Kidney epithelial cell (primary cell): ENCODE measurements at regions not wholly inside any gene's neighbourhood (a gene's known extent, or its start where the extent isn't known, plus 50 kb on each side); places are given as distances from the start of the nearest gene placed in this dataset.

Experiments used
- DNase-seq: peaks from one replicate; pipeline ENCODE4 v3.0.0-alpha.2; 2010; ENCODE audit warnings: low read depth
- H3K27me3 ChIP-seq: 2 replicates; pipeline ENCODE4 v1.6.0; 2011; ENCODE audit warnings: low read length; ENCODE audit not compliant: control insufficient read depth, insufficient read depth
- H3K36me3 ChIP-seq: 2 replicates; pipeline ENCODE4 v1.5.1; 2011; ENCODE audit warnings: low read length; ENCODE audit not compliant: control insufficient read depth, insufficient read depth
- H3K4me3 ChIP-seq: 2 replicates; pipeline ENCODE4 v1.5.1; 2011; ENCODE audit warnings: low read depth, mild to moderate bottlenecking, control low read depth, low read length
- TF ChIP-seq, protein P1 (sequence below): IDR thresholded peaks from 2 replicates; pipeline ENCODE4 v1.5.1; 2011; ENCODE audit warnings: mild to moderate bottlenecking, moderate library complexity, low read length, control low read depth, inconsistent platforms; ENCODE audit not compliant: insufficient read depth, poor library complexity, severe bottlenecking

DNA sequence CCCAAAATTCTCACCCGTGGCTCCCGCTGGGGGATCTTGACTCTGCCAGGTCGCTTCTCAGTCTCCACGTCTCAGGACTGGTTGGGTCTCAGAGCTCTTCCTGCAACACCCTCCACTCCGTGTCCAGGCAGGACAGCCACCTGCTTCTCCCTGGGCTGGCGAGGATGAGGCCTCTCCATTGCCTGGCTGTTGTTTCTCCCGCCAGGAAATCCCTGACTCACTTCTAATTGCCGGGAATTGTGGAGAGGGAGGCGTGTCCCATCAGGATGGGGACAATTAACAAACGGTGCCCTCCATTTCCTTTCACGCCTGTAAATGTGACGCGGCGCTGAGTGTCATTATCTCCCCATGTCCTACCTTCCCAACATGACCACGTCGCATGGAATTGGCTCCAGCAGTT is 204.5 kb downstream of the RBFOX3 start:
- TF ChIP-seq, protein P1, sequence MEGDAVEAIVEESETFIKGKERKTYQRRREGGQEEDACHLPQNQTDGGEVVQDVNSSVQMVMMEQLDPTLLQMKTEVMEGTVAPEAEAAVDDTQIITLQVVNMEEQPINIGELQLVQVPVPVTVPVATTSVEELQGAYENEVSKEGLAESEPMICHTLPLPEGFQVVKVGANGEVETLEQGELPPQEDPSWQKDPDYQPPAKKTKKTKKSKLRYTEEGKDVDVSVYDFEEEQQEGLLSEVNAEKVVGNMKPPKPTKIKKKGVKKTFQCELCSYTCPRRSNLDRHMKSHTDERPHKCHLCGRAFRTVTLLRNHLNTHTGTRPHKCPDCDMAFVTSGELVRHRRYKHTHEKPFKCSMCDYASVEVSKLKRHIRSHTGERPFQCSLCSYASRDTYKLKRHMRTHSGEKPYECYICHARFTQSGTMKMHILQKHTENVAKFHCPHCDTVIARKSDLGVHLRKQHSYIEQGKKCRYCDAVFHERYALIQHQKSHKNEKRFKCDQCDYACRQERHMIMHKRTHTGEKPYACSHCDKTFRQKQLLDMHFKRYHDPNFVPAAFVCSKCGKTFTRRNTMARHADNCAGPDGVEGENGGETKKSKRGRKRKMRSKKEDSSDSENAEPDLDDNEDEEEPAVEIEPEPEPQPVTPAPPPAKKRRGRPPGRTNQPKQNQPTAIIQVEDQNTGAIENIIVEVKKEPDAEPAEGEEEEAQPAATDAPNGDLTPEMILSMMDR, result no peak
- DNase-seq, result no peak
- Histone ChIP-seq H3K4me3 (no peak overlapping the region), H3K36me3 (no peaks in the 10 kb centered on the region), H3K27me3 (peaks cover 37% of the 10 kb centered on the region)

DNA sequence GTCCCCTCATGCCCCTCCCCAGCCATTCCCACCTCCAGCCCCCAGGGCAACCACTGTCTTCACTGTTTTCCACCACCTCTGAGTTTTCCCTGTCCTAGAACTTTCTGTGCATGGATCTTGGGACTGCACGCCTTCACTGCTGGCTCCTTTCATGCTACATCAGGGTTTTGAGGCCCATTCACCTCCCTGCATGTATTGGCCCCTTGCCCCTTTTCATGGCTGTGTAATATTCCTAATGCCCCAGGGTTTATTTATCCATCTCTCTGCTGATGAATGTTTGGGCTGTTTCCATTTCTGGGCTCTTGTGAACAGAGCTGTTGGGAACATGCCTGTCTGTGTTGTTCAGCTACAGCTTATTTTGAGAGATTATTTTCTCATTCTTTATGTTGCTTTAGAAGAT is 205.0 kb downstream of the RBFOX3 start:
- Histone ChIP-seq H3K36me3 (no peaks in the 10 kb centered on the region), H3K4me3 (no peak overlapping the region), H3K27me3 (peaks cover 39% of the 10 kb centered on the region)
- TF ChIP-seq, protein P1, result no peak
- DNase-seq, result no peak

DNA sequence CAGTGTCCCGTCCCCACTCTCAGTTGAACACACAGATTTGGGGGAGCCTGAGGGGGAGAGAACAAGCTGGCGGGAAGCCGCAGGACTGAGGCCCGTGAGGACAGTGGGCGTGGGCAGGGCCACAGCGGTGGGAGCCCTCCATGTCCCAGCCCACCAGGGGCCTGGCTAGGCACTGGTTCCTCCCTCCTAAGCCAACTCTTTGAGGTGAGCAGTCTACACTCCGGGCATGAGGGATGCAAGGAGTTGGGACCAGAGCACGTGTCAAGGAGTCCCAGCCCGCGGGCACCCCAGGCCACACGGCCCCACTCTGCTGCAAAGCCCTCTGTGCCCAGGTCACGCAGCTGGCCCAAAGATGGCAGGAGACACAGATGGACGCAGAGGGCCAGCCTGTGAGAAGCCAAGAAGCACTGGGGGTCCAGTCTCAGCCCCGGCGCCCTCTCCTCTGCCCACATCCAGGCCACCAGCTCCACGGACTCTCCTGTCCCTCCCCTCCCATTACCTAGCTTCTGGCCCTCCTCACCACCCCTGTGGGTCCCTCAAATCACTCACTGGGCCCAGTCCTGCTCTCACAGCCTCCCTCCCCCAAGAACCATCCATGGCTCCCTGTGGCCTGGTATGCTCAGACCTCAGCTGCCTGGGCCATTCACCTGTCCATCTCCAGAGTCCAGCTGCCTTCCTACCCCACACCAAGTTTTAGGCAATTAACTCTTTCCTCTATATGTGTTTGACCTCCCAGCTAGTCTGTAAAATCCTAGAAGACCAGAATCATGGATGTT is 206.5 kb downstream of the RBFOX3 start:
- TF ChIP-seq, protein P1, result no peak
- no peak for DNase-seq
- Histone ChIP-seq H3K27me3 (peaks cover 52% of the 10 kb centered on the region), H3K36me3 (no peaks in the 10 kb centered on the region), H3K4me3 (no peak overlapping the region)

DNA sequence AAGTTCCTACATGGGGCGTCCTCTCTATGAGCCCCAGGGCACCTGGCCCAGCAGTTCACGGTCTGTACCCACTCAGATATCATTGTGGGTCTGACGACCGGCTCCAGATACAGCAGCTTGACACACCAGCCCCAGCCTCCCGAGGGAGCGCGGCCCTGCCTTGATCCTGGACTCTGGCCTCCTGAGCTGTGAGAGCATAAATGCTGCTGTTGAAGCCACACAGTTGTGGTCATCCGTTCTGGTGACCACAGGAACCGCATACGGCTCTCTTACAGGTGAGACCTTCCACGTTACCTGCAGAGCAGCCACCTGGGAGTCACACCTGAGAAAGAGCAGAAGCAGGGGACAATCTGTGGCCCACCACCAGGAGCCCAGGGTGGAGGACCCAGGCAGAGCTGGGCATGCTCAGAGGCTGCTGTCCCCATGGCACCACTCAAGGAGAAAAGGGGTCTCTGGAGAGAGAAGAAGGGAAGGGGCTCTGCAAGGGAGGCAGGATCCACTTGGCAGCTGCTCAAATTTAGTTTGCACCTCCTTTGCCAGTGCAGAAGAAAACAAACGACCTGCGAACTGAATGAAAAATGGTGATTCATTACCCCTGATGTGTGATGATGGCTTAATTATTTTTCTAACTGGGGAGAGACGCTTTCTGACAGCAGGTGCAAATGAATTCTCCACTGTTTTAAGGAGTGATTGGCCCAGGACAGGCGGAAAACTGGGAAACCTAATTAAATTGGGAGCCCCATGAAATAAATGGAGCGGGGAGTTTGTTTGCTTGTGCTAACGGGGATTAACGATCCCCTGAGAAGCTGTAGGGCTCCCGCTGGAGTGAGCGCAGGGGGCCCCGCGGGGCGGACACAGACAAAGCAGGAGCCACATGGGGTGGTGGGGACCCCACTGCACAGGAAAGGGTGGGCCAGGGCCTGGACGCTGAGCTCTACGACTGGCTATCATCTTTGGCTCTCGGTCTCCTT is 208.9 kb downstream of the RBFOX3 start:
- no peak overlapping the region for H3K4me3 ChIP-seq
- TF ChIP-seq, protein P1, result no peak
- no peak for DNase-seq
- H3K36me3 ChIP-seq, result no peaks in the 10 kb centered on the region
- peaks cover 56% of the 10 kb centered on the region for H3K27me3 ChIP-seq

DNA sequence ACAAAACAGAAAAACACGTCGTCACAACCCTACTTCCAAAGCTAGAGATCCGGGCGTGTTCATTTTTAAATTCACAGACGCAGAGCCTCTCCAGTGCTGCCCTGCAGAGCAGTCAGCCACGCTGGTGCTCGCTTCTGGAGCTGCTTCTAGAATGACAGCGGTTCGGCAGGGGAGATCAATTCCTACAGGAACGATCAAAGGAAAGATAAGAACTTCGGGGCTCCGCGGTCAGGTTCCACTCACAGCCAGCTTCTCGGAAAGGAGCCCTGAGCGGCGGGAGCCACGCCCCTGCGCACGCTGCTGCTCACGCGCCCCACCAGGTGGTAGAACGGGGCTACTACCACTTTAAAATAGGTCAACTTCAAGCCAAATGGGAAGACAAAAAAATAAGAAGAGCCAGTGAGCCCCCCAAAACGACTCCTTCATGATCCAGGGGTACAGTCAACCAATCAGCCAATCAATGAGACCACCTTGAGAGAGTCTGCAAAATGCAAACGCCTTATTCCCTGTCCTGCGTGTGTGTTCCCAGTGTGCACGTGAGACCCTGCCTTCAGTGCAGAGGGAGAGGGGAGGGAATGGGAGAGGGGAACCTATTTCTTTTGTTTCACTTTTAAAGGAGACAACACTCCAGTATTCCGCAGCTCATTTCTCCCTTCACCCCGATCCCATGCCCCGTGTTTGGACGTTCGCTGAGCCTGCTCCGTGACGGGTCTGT is 209.7 kb downstream of the RBFOX3 start:
- H3K36me3 ChIP-seq, result no peaks in the 10 kb centered on the region
- H3K4me3 ChIP-seq, result no peak overlapping the region
- H3K27me3 ChIP-seq, result peaks cover 56% of the 10 kb centered on the region
- DNase-seq, result no peak
- TF ChIP-seq, protein P1, result peak; percentile 93
